Breast epithelium (tissue), 4 donors: ENCODE measurements at regions not wholly inside any gene's neighbourhood (a gene's known extent, or its start where the extent isn't known, plus 50 kb on each side); places are given as distances from the start of the nearest gene placed in this dataset.
A peak's percentile ranks its signal among the peaks of the same experiment; 100 is the strongest.

Experiments
- DNase-seq, 2 donors: peaks; one replicate each; pipeline ENCODE4 v3.0.0-alpha.2; 2019; ENCODE audit warnings: low spot score in 2 of 2
- H3K27ac ChIP-seq, 2 donors: fragments of 200-600 bp; sonication (generic) in 1 of 2; one replicate each; pipeline ENCODE4 v1.5.1; 2016 to 2019; ENCODE audit warnings: mild to moderate bottlenecking in 1 of 2
- H3K27me3 ChIP-seq, 2 donors: fragments of 200-600 bp; sonication (generic) in 1 of 2; one replicate each; pipeline versions ENCODE4 v1.5.1 to v1.6.0; 2017 to 2019; ENCODE audit warnings: control low read depth in 1 of 2, mild to moderate bottlenecking in 1 of 2
- H3K36me3 ChIP-seq: fragments of 200-600 bp; one replicate; pipeline ENCODE4 v1.5.1; 2019
- H3K4me1 ChIP-seq, 2 donors: fragments of 200-600 bp; sonication (generic); one replicate each; pipeline ENCODE4 v1.5.1; 2016 to 2019; ENCODE audit warnings: control low read depth in 1 of 2
- H3K4me3 ChIP-seq, 3 donors: fragments of 200-600 bp; sonication (generic); 1 replicate in 2 of 3; 2 replicates in 1 of 3; pipeline ENCODE4 v1.5.1; 2016 to 2019; ENCODE audit warnings: mild to moderate bottlenecking in 3 of 3, moderate library complexity in 2 of 3
- H3K9me3 ChIP-seq, 2 donors: fragments of 200-600 bp; sonication (generic) in 1 of 2; one replicate each; pipeline ENCODE4 v1.5.1; 2016 to 2019; ENCODE audit warnings: control low read depth in 1 of 2
- CTCF ChIP-seq, 3 donors: fragments of 450-650 bp; IDR thresholded peaks; one replicate each; pipeline ENCODE4 v1.5.1; 2016 to 2017; ENCODE audit warnings: antibody characterized with exemption in 3 of 3, mild to moderate bottlenecking in 3 of 3, moderate library complexity in 3 of 3
- POLR2A ChIP-seq: fragments of 450-650 bp; IDR thresholded peaks from one replicate; pipeline ENCODE4 v1.6.1; 2016; ENCODE audit warnings: antibody characterized with exemption, mild to moderate bottlenecking, moderate library complexity
- POLR2AphosphoS5 ChIP-seq, 3 donors: sonication (generic); formaldehyde crosslinking; IDR thresholded peaks; one replicate each; pipeline ENCODE4 v1.6.1; 2017; ENCODE audit warnings: antibody characterized with exemption in 3 of 3
- intact Hi-C: fragments of 100-400 bp; cut with DNase I; formaldehyde crosslinking; loops from one replicate; pipeline ENCODE4 v1.15.1; 2023; ENCODE audit warnings: low total_unique reads

DNA sequence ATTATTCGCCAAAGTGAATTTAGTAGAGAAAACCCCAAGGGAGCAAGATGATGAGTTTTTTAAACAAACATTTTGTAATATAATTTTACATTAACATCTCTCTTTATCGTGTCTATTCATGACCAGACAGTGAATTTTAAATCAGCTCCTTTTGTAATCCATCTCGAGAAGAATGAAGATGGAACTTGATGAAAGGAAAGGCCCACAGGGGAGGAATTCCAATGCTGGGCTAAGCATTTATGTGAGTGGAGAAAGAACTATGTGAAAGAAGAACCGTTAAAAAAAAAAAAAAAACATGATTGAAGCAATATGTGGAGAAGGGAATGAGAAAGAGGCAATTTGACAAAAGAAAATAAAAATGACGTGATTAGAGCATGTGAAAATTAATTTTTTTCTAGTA, 170.6 kb downstream of the KCTD12 start:
- H3K27ac ChIP-seq: peak overlapping the region in 1 of 2 donors; percentile 30

GRCh38 chr13:76715075-76715474, 171.1 kb downstream of the KCTD12 start:
- Histone ChIP-seq H3K36me3 (no peaks in the 10 kb centered on the region), H3K9me3 (no peaks in the 10 kb centered on the region), H3K4me3 (no peak overlapping the region), H3K4me1 (peaks cover 3 to 5% of the 10 kb centered on the region in 2 donors), H3K27ac (peak overlapping the region in 1 of 2 donors; percentile 30), H3K27me3 (no peaks in the 10 kb centered on the region)
- TF ChIP-seq CTCF (IDR thresholded peaks at IDR 0.05) (no peak), POLR2AphosphoS5 (IDR thresholded peaks at IDR 0.05) (no peak), POLR2A (no peak)
- intact Hi-C loops: no loop called here
- DNase-seq: no peak

More for the DNA sequence above, 170.6 kb downstream of the KCTD12 start:
- Histone ChIP-seq H3K9me3 (no peaks in the 10 kb centered on the region), H3K27me3 (no peaks in the 10 kb centered on the region), H3K4me3 (no peak overlapping the region), H3K36me3 (no peaks in the 10 kb centered on the region), H3K4me1 (peaks cover 3 to 5% of the 10 kb centered on the region in 2 donors)
- intact Hi-C loops: no loop called here
- no peak for TF ChIP-seq POLR2A
- DNase-seq: no peak

DNA sequence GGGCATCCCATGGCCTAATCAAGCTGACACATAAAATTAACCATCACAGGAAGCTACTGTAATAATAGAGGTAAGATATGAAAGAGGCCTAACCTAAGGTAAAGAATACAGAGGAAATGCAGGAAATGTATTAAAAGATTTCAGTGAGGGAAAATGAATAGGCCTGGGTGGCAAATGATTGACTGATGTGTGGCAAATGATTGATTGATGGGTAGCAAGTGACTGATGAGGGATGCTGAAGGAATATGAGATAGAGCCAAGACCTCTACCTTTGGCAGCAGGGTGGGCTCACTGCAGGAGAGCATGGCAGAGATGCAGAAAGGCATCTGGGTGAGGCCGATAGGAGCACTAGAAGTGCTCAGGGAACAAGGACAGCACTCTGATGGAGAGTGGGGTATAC, 172.9 kb downstream of the KCTD12 start:
- Histone ChIP-seq H3K4me1 (peaks cover 3 to 5% of the 10 kb centered on the region in 2 donors), H3K9me3 (no peaks in the 10 kb centered on the region), H3K4me3 (no peak overlapping the region), H3K27ac (no peak overlapping the region), H3K36me3 (no peaks in the 10 kb centered on the region), H3K27me3 (no peaks in the 10 kb centered on the region)
- DNase-seq: no peak
- no peak for TF ChIP-seq POLR2AphosphoS5 (IDR thresholded peaks at IDR 0.05)
- TF ChIP-seq CTCF (IDR thresholded peaks at IDR 0.05): no peak
- TF ChIP-seq POLR2A: no peak
- intact Hi-C loops: no loop called here

DNA sequence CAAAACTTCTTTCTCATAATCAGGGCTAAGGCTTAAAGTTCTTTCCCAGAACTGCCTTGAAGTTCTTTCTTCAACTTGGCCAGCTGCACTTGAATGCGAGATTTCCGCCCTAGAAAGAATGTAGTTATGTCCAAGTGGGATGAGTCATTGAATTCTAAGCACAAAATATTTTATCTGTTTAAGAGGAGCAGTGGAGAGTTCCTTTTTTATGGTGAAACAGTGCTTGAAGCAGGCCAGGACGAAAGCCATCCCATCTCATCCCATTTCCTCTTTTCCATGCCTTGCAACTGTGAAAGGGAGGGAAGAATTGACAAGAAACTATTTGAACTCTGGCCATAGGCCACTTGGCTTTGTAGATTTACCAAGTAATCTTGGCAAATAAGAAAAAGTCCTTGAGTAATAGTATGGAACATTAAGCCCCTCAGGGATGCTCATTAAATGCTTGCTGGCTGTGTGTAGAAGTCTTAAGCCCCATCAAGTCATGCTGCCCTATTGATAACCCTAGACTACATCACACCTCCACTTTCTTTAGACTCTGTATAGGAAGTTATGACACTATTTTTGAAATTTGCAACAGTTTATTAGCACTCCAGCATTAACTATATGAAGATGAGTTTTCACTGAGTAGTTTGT, 174.5 kb downstream of the KCTD12 start:
- Histone ChIP-seq H3K4me3 (no peak overlapping the region), H3K27ac (peak overlapping the region; percentile 48 to 66), H3K27me3 (no peaks in the 10 kb centered on the region), H3K9me3 (no peaks in the 10 kb centered on the region), H3K36me3 (no peaks in the 10 kb centered on the region), H3K4me1 (peaks cover 3 to 5% of the 10 kb centered on the region in 2 donors)
- intact Hi-C loops: no loop called here
- TF ChIP-seq CTCF (IDR thresholded peaks at IDR 0.05) (no peak), POLR2AphosphoS5 (IDR thresholded peaks at IDR 0.05) (peak in 2 of 3 donors; percentile 12 to 57), POLR2A (no peak)
- DNase-seq: peak in 1 of 2 donors; percentile 39

DNA sequence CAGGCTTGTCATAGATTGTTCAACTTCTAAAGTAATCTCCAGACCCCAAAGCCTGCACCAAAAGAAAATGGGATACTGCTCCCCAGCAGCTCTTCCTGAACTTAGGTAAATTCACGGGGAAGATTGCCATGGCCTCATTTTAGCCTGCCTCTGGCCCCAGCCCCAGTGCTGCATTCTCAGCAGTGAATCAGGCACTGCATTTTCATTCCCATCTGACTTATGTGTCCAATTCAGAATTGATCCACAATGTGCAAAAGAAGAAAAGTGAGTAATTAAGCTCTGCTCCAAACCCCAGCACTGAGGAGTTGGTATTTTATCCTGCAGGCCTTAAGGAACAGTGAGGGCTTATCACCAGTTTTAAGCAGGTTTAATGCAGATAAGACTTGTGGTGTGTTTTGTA, 176.4 kb downstream of the KCTD12 start:
- intact Hi-C loops: no loop called here

More for the DNA sequence above, 176.4 kb downstream of the KCTD12 start:
- Histone ChIP-seq H3K9me3 (no peaks in the 10 kb centered on the region), H3K27ac (no peak overlapping the region), H3K4me3 (no peak overlapping the region), H3K36me3 (no peaks in the 10 kb centered on the region), H3K27me3 (no peaks in the 10 kb centered on the region), H3K4me1 (peaks cover 3 to 5% of the 10 kb centered on the region in 2 donors)
- TF ChIP-seq POLR2AphosphoS5 (IDR thresholded peaks at IDR 0.05) (no peak), POLR2A (no peak), CTCF (IDR thresholded peaks at IDR 0.05) (no peak)
- DNase-seq: no peak
